ENCODE measurements at regions not wholly inside any gene's neighbourhood (a gene's known extent, or its start where the extent isn't known, plus 50 kb on each side); places are given as distances from the start of the nearest gene placed in this dataset.

DNA sequence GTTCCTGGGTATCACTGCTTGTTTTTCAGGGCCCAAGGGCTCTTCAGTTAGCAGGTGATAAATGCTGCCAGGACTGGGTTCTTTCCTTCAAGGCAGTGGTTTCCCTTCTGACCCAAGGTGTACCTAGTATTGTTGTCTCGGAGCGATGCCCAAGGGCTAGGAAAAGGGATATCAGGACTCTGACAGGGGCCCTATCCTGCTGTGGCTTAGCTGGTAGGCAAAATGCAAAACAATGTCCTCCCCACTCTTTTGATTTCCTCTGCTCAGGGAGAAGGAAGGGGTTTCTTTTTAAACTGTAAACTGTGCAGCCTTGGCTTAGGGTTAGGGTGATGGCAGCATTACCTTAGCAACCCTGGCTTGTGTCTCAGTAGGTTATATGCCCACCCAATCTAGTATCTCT lies 508.8 kb upstream of the CTNND2 start:
- WGBS: 97% methylated on average over 2 of the region's 2 CpGs
- H3K4me1 ChIP-seq: no peaks in the 10 kb centered on the region
- no peaks in the 10 kb centered on the region for H3K27me3 ChIP-seq
- H3K9me3 ChIP-seq: peaks cover 7% of the 10 kb centered on the region
- H3K36me3 ChIP-seq: no peaks in the 10 kb centered on the region
- no peak for DNase-seq (ENCODE audit: low spot score in 2 of 2)
- TF ChIP-seq, protein P1, sequence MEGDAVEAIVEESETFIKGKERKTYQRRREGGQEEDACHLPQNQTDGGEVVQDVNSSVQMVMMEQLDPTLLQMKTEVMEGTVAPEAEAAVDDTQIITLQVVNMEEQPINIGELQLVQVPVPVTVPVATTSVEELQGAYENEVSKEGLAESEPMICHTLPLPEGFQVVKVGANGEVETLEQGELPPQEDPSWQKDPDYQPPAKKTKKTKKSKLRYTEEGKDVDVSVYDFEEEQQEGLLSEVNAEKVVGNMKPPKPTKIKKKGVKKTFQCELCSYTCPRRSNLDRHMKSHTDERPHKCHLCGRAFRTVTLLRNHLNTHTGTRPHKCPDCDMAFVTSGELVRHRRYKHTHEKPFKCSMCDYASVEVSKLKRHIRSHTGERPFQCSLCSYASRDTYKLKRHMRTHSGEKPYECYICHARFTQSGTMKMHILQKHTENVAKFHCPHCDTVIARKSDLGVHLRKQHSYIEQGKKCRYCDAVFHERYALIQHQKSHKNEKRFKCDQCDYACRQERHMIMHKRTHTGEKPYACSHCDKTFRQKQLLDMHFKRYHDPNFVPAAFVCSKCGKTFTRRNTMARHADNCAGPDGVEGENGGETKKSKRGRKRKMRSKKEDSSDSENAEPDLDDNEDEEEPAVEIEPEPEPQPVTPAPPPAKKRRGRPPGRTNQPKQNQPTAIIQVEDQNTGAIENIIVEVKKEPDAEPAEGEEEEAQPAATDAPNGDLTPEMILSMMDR (IDR thresholded peaks at IDR 0.05): no peak
- TF ChIP-seq POLR2A (IDR thresholded peaks at IDR 0.05) (no peak), POLR2AphosphoS5 (IDR thresholded peaks at IDR 0.05) (no peak), EP300 (IDR thresholded peaks at IDR 0.05) (no peak)
- no peak overlapping the region for H3K4me3 ChIP-seq
- no peak overlapping the region for H3K27ac ChIP-seq

- WGBS: 77% methylated on average over 2 of the region's 2 CpGs
- Histone ChIP-seq H3K36me3 (no peaks in the 10 kb centered on the region), H3K4me1 (no peaks in the 10 kb centered on the region), H3K27ac (no peak overlapping the region), H3K27me3 (no peaks in the 10 kb centered on the region), H3K9me3 (no peaks in the 10 kb centered on the region), H3K4me3 (no peak overlapping the region)
- DNase-seq (ENCODE audit: low spot score in 2 of 2): no peak
- no peak for TF ChIP-seq POLR2AphosphoS5 (IDR thresholded peaks at IDR 0.05)
- TF ChIP-seq POLR2A (IDR thresholded peaks at IDR 0.05): no peak
- TF ChIP-seq, protein P1 (IDR thresholded peaks at IDR 0.05): no peak
These were observed 495.6 kb upstream of the CTNND2 start for GRCh38 chr5:12399868-12400267.

DNA sequence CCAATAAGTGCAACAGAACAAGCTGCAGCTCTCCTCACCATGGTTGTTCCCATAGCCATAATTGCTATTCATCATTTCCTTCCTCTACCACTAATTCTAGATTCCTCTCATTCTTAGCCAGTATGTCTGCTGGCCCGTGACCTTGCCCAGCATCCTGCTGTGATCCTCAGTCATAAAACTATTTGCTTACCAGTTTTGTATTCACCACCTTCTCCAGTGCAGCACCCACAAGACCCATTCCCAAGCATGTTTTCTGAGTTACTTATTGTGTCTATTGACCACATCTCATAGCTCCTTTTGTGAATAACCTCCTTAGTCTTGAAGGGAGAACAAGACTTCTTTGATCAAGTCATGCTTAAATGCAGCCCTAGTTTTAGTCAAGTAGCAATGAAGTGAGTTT lies 488.0 kb upstream of the CTNND2 start:
- no peak for TF ChIP-seq POLR2A (IDR thresholded peaks at IDR 0.05)
- TF ChIP-seq, protein P1 (IDR thresholded peaks at IDR 0.05): no peak
- no peak for TF ChIP-seq EP300 (IDR thresholded peaks at IDR 0.05)
- no peak for TF ChIP-seq POLR2AphosphoS5 (IDR thresholded peaks at IDR 0.05)
- no peak for DNase-seq (ENCODE audit: low spot score in 2 of 2)
- H3K27ac ChIP-seq: no peak overlapping the region
- H3K36me3 ChIP-seq: no peaks in the 10 kb centered on the region
- no peak overlapping the region for H3K4me3 ChIP-seq
- H3K9me3 ChIP-seq: no peaks in the 10 kb centered on the region
- H3K27me3 ChIP-seq: no peaks in the 10 kb centered on the region
- H3K4me1 ChIP-seq: no peaks in the 10 kb centered on the region
- WGBS: 85% methylated on average over 1 of the region's 1 CpG

- H3K27ac ChIP-seq: no peak overlapping the region
- H3K4me1 ChIP-seq: no peaks in the 10 kb centered on the region
- no peak overlapping the region for H3K4me3 ChIP-seq
- TF ChIP-seq POLR2A (IDR thresholded peaks at IDR 0.05): no peak
- TF ChIP-seq POLR2AphosphoS5 (IDR thresholded peaks at IDR 0.05): no peak
- no peak for TF ChIP-seq EP300 (IDR thresholded peaks at IDR 0.05)
- TF ChIP-seq, protein P1 (IDR thresholded peaks at IDR 0.05): no peak
- peaks cover 4% of the 10 kb centered on the region for H3K9me3 ChIP-seq
- H3K27me3 ChIP-seq: no peaks in the 10 kb centered on the region
- DNase-seq (ENCODE audit: low spot score in 2 of 2): no peak
- no peaks in the 10 kb centered on the region for H3K36me3 ChIP-seq
- WGBS: 80% methylated on average over 1 of the region's 1 CpG
These were observed 480.8 kb upstream of the CTNND2 start for GRCh38 chr5:12385095-12385494.

- Histone ChIP-seq H3K4me3 (no peak overlapping the region), H3K9me3 (peaks cover 4% of the 10 kb centered on the region), H3K4me1 (no peaks in the 10 kb centered on the region), H3K27ac (no peak overlapping the region), H3K36me3 (no peaks in the 10 kb centered on the region), H3K27me3 (no peaks in the 10 kb centered on the region)
- no peak for DNase-seq (ENCODE audit: low spot score in 2 of 2)
- WGBS: 77% methylated on average over 5 of the region's 5 CpGs
- TF ChIP-seq, protein P1 (IDR thresholded peaks at IDR 0.05): no peak
- TF ChIP-seq EP300 (IDR thresholded peaks at IDR 0.05) (no peak), POLR2AphosphoS5 (IDR thresholded peaks at IDR 0.05) (no peak), POLR2A (IDR thresholded peaks at IDR 0.05) (no peak)
These were observed 479.8 kb upstream of the CTNND2 start for GRCh38 chr5:12384005-12384404.
